ENCODE measurements at regions not wholly inside any gene's neighbourhood (a gene's known extent, or its start where the extent isn't known, plus 50 kb on each side); places are given as distances from the start of the nearest gene placed in this dataset.
"Not testable (repeated sequence)": the region's sequence is repeated elsewhere in the genome, so short reads cannot be mapped to it uniquely, and the experiment has no call there.

DNA sequence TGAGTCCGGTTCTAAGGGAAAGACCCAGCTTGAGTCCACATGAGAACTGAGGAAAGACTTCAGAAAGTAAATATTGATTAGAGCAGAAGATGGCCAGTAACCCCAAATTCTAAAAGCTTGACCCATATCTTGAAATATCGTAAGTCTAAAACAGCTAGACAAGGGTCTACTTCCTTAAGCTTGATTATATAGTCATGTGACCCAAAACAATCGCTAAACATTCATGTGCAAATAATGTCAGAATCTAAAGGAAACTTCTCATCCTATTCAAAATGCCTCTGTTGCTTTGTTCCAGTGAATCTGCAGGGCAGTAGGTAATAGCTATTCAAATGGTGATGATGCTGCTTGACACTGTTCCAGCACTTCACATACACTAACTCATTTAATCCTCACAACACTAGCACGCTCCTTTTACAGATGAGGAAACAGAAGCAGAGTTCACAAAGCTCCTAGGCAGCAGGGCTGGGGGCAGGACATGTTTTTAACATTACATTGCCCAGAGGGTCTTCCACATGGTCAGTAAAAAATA is 52.6 kb downstream of the TCF20 start:
- no peak for DNase-seq

DNA sequence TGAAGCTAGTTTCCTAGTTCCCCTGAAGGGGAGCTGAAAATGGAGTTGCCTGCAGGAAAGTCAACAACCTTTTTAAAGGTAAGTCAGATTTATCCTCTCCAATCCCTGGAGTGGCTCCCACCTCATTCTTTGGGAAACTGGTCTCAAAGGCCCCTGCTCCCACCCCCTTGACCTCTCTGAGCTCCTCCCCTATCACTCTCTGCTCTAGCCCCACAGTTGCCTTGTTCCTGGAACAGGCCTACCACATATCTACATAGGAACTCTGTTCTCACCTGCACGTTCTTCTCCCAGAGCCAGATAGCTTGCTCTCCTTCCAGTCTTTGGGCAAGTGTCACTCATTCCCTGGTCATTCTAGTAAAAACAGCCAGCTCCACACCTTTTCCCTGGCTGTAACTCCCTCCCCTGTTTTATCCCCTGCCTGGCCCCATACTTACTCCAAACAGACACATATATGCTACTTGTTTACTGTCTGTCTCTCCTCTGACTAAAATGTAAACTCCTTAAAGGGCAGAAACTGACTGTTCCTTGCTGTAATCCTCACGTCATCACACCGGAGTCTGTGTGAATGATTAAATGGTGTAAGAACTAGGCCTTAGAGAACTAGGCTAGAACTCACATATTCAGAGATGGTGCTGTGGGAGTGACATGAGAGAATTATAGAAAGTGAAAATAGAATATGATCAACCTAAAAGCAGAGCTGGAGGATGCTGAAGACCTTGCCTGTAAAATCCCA is 53.3 kb downstream of the TCF20 start:
- no peak for DNase-seq

DNA sequence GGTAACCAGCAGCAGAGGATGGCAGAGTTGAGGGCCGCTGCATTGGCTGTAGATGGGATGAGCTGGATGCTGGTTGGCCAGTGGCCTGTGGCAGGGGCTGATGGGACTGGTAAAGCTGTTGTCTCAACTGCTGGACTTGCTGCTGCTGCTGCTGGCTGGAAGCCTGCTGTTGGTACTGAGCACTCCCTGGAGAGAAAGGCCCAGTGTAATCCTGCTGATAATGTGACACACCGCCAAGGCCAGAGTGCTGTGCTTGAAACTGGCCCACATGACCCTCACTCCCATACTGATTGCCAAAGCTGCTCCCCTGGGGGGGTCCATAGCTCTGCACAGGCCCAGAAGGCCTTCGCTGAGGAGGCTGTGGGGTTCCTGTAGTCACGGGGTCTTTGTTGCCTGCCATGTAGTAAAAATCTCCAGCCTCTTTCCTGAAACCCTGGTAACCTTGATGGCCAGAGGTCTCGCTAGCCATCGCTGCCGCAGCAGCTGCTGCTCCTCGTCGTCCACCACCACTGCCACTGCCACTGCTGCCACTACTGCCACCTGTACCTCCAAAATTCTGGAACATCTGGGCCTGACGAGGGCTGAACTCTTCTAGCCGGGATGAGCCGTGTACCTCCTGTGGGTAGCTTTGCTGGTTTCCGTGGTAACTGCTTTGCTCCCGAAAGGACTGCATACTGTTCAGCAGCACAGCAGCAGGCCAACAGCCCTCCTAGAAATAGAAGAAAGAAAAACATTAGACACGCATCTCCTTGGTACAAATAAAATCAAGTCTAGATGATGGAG is 55.6 kb downstream of the TCF20 start:
- DNase-seq: no peak

DNA sequence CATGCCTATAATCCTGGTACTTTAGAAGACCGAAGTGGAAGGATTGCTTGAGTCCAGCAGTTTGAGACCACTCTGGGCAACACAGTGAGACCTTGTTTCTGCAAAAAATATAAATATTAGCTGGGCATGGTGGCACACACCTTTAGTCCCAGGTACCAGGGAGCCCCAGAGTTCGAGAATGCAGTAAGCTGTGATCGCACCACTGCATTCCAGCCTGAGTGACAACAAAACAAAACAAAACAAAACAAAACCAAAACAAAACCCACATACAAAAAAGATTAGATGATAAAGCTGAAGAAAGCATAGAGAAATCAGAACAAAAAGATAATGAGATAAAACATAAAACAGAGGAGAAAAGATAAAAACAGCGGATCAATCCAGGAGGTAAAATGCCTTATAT is 62.1 kb downstream of the TCF20 start:
- DNase-seq: no peak

DNA sequence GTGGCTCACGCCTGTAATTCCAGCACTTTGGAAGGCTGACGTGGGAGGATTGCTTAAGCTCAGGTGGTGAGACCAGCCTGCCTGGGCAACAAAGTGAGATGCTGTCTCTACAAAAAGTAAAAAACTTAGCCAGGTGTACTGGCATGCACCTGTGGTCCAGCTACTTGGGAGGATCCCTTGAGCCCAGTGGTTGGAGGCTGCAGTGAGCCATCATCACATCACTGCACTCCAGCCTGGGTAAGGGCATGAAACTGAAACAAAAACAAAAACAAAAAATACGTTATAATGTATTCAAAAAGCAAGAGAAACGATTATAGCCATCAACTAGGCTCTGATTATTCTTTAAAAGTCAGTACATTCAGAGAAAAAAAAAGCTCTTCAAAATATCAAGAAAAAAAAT is 62.5 kb downstream of the TCF20 start:
- no peak for DNase-seq

DNA sequence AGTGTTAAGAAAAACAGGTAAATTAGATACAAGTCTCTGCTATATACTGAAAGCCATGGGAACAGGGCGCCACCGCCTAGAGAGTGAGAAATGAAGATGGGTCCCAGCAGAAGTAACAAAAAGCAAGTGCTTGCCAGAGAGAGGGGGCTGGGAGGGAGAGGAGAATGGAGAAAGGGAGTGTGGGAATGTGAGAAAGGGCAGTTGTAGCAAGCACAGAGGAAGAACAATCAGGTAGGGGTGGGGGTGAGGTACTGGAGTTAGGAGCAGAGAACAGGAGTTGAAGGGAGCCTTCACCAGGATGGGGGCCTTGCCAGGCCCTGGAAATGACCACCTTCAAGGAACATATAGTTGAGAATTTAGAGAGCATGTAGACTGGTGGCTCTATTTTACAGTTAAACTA is 66.8 kb downstream of the TCF20 start:
- DNase-seq: no peak

DNA sequence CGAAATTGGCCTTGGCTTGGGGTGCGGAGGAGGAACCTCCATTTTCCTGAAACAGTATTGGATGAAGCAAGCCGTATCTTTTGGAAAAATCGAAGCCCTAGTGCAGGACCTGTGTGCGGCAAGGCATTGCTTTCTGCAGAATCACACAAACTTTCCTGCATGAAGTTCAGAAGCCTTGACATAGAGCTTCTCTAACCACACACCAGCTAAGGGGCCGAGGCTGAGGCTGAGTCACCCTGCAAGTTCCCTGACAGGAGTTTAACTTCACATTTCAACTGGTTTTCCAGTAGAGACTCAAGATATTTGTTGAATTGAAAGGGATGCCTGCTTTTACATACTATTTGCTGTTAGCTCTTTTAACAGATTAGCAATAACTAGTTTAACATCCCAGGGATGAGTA is 67.8 kb downstream of the TCF20 start:
- DNase-seq: peak; percentile 29

DNA sequence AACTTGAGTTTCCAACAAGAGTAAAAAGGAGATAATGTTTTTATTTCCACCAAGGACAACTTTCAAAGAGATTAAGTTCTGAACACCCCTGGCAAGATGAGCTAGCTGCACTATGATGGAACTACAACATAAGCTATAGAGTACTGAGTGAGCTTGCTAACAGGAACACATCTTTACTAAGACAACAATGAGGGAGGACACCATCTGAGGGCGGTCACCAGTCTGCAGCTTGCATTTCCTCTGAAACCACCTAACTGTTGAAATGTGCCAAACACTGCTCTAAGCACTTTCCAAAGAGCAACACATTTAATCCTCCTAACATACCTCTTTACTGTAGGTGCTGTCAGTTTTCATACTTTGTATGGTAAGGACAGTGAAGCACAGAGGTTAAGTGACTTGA is 68.4 kb downstream of the TCF20 start:
- no peak for DNase-seq

DNA sequence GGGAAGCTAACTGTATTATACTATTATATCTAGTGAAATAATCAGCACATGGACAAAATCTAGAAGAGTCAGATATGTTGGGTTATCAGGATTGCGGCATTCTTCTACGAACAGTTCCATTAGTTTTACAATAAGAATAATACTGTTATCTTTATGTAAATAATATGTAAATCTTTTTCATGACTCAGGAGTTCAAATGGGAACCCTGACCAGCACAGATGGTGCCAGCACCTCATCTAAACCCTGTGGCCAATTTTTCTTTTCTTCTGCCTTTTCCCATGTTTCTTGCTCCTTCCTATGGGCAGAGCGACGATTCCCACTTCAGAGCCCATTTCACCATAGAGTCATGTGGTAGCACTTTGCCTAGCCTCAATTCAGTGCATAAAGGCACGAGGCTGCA is 68.4 kb upstream of the CYP2D6 start:
- DNase-seq: no peak

DNA sequence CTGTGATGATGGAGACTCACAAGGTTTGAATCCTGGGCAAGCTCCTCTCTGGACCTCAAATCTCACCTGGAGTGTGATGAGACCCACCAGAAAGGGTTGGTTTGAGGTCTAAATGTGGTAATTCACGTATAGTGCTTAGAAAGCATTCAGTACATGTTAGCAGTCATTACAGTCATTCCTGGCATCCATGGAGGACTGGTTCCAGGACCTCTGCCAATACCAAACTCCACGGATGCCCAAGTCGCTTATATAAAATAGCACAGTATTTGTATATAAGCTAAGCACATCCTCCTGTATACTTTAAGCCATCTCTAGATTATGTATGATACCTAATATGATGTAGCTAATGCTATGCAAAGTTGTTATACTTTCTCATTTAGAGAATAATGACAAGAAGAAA is 67.6 kb upstream of the CYP2D6 start:
- DNase-seq: no peak

DNA sequence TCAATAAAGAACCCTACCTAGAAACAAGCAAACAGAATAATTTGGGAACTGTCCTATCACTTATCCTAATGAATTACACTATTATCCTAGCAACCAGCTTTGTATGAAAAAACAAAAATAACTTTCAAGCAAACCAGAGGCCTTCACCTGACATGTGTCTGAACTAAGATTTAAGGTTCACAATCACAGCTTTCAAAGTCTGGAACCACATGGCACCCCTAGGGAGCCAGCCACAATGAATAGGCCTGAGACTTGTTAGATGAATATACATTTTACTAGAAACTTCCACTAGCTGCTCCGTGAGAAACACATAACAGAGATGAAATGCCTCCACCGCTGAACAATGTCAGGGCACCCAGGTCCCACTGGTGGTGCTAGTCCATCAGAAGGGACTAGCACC is 65.8 kb upstream of the CYP2D6 start:
- no peak for DNase-seq

DNA sequence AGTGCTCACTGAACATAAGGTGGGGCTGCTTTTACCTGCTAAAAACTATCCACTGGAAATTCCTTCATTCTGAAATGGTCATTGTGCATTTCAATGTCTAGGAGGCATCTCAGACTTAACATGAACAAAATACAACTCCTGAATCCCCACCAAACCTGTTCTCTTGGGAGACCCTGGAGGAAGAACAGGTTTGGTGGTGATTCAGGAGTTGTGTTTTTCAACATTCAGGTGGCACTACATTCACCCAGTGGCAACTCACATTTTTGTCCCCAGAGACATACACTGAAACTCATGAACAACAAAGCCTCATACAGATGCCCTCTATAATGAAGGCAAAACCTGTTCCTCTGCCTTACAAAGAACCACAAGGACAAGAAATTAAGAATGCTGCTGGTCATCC is 64.3 kb upstream of the CYP2D6 start:
- DNase-seq: no peak

DNA sequence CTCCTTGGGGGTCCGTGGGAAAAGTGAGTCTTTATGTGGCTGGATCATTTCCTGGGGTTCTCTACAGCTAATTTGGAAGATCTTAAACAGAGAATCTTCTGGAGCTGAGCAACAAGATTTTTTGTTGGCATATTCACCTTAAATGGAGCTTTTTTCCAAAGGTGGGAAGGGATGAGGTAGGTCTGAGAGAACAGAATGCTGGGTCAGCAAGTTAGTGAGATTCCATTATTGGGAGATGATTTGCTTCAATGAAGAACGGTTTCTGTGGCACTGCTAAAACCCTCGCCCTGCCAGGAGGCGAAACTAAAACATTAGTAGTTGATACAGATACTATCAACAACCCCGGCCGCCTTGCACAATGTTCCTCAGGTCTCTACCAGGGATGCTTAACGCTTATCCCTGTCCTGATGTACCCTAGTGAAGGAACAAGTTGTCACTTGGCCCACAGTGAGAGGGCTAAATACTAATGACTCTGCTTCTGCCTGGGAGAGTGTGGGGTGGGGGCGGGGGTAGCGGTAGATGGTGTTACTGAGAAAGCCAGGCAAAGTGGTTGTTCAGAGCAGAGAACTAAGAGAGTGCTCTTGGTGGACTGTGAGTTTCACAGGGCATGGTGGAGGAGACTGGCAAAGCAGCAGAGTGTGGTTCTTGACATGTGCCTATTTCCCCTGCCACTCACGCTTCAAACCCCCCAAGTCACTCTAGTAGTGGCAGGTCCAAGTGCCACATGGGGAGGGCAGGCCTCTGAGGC is 63.7 kb upstream of the CYP2D6 start:
- no peak for DNase-seq

DNA sequence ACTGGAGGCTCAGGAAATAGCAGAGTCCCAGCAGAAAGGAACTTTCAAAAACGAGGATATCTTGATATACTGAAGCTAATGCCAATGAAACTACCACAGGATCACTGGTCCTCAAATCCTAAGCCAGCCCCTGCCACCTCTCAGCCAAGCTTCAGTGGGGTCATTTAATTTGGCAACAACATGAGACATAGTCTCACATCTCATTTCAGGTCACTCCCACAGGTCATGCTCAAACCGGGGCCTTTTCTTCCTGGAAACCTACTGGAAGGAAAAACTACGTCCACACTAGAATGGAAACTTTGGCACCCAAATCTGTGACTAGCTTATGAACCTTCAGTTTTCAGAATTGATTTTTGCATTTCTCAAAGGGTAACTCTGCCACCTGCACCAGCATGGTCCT is 61.9 kb upstream of the CYP2D6 start:
- DNase-seq: no peak

DNA sequence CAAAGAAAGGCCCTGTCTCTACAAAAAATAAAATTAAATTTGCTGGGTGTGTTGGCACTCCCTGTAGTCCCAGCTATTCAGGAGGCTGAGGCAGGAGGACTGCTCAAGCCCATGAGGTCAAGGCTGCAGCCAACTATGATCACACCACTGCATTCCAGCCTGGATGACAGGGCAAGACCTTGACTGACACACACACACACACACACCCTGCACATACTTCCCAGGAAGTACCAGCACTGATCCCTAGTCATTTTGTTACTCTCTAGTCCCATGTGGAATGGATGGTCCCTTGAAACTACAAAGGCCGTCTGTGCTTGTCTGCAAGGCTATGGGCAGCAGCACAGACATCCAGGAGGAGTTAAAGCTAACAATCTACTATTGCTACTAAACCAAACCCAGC is 59.7 kb upstream of the CYP2D6 start:
- no peak for DNase-seq

DNA sequence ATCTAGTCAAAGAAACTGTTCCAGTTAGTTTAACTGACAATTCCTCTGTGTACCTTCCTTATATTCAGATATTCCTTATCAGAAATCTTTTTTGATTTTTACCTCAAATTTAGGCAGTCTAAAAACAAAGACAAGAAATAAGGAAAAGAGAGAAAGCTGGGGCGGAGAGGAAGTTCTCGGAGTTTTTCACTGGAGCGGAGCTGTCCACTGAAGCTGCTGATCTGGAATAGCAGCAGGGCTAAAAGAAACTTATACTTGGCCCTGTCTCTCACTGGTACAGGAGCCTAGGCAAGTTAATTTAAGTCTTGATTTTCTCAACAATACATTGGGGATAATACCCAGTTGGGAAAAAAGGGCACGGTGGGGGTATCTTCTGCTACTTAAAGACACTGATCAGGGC is 59.2 kb upstream of the CYP2D6 start:
- DNase-seq: no peak

DNA sequence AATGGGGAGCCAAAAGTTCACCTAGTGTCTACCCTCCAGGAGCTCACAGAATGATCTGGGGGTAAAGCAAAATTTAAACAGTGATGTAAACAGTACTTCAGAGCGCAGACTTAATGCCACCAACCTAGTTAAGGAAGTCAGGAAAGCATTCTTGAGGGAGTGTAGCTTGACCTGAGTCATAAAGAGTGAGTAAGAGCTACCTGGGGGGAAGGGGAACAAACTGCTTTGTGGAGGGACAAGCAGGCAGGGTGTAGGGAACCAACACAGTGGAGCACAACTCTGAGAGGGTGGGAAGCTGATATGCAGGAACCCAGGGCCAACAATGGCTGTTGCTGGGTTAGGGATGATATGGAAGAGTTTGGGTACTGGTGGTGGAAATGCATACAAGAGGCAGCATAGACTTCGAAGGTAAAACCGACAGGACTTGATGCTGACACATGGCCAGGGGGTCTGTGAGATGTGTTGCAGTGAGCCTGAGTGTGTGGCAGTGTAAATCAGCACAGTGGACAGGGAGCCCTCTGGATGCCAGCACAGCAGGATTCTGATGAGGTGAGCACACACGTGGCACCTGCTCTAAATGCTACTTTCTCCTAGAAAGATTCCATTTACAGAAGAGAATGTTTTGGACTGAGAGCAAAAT is 58.3 kb upstream of the CYP2D6 start:
- no peak for DNase-seq

DNA sequence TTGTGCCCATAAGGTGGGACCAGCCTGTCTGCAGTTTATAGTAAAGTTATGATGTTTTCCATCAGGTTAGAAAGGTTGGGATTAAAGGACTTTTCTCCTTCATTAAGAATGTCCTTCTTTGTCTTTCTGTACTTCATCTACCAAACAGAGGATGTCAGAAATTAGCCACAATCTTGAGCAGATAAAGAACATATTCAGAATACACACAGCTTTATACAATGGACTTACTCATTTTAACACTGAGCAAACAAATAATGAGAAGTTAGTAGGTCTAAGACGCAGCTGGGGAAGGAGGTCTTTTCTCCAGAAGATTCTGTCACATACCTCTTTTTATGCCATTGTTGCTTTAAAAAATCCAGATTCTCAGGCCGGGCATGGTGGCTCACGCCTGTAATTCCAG is 57.0 kb upstream of the CYP2D6 start:
- DNase-seq: no peak

DNA sequence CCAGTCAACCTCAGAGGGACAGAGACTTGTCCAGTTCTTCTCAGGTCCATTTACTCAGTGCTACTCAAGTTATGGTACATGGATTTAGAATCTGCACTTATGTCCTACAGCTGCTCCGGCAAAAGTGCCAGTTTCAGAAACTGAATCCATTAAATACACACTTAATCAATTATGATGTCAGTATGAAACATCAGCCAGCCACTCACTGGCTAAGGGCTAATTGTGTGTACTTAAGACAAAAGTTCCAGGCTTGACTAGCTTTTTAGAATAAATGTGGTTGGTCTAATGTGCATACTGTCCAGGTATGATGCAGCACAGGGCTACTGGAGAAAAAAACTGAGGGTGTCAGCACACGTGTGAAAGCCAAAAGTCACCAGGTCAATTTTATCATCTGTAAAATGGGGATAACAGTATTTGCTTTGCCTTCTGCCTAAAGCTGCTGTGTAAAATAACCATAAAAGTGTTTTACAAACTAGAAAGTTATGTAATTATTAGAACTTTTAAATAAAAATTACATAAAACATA is 55.4 kb upstream of the CYP2D6 start:
- no peak for DNase-seq

DNA sequence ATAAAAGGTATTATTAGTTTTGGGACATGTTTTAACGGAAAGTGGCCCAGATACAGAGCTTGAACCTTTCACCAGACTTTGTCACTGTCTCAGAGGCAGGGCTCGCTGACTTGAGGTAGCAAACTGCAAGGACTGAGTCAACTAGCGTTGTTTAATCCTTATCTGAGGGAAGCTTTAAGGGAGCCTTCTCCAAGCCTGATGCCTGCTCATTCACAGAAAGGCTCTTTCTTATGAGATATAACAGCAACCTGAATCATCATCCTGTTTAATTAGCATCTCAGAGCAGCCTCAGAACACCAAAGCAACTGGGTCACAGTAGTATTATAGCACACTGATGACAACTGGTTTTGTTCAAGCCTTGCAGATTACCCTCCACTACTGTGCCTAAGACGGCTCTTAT is 54.2 kb upstream of the CYP2D6 start:
- DNase-seq: no peak

DNA sequence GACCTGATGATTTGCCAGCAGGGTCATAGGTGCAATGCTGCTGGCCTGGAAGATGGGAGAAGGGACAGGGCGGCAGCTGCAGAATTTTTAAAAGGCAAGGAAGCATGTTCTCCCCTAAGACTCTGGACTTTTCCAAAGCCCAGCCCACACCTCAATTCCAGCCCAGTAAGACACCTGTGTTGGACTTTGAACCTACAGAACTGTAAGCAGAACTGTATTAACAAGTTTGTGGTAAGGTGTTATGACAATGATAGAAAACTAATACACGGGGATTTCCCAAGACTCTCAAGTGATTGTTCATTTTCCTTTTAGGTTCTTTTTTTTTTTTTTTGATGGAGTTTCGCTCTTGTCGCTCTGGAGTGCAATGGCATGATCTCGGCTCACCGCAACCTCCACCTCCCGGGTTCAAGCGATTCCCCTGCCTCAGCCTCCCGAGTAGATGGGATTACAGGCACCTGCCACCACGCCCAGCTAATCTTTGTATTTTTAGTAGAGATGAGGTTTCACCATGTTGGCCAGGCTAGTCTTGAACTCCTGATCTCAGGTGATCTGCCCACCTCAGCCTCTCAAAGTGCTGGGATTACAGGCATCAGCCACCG is 53.0 kb upstream of the CYP2D6 start:
- not testable (repeated sequence) for DNase-seq

DNA sequence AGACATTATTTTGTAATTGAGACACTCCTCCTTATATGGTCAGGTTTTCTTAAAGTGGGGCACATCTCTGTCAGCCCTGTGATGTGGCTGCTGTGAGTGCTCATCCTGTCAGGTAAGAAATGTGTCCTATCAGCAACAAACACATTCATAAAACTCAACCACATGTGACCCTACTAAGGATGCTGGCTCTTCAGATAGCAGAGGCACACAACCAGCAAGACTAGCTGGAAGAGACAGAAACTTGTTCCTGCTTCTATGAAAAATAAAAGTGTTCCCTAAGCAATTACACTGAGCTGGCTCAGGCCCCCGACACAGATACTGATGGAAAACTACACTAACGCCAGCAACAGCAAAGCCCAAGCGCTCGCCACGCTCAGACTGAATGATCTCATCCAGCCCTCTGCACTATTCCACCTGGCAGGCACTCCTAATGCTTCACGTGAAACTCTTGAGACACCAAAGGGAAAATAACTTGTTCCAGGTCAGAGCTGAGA is 49.8 kb upstream of the CYP2D6 start:
- peak; percentile 42 for DNase-seq
